GM18507 (cell line): ENCODE measurements at regions not wholly inside any gene's neighbourhood (a gene's known extent, or its start where the extent isn't known, plus 50 kb on each side); places are given as distances from the start of the nearest gene placed in this dataset.
"Not testable (repeated sequence)": the region's sequence is repeated elsewhere in the genome, so short reads cannot be mapped to it uniquely, and the experiment has no call there.

Experiments used
- DNase-seq: peaks from one replicate; pipeline ENCODE4 v3.0.0; 2011; ENCODE audit warnings: low read depth; ENCODE audit not compliant: insufficient read length; ENCODE audit errors: extremely low spot score
- FAIRE-seq: peaks from 2 replicates; lab custom pipeline; 2011; peaks lifted over from hg19 to GRCh38; lab: Jason Lieb, UNC

GRCh38 chr13:111625526-111626315 lies 305.3 kb downstream of the TEX29 start:
- no peak for FAIRE-seq
- no peak for DNase-seq

DNA sequence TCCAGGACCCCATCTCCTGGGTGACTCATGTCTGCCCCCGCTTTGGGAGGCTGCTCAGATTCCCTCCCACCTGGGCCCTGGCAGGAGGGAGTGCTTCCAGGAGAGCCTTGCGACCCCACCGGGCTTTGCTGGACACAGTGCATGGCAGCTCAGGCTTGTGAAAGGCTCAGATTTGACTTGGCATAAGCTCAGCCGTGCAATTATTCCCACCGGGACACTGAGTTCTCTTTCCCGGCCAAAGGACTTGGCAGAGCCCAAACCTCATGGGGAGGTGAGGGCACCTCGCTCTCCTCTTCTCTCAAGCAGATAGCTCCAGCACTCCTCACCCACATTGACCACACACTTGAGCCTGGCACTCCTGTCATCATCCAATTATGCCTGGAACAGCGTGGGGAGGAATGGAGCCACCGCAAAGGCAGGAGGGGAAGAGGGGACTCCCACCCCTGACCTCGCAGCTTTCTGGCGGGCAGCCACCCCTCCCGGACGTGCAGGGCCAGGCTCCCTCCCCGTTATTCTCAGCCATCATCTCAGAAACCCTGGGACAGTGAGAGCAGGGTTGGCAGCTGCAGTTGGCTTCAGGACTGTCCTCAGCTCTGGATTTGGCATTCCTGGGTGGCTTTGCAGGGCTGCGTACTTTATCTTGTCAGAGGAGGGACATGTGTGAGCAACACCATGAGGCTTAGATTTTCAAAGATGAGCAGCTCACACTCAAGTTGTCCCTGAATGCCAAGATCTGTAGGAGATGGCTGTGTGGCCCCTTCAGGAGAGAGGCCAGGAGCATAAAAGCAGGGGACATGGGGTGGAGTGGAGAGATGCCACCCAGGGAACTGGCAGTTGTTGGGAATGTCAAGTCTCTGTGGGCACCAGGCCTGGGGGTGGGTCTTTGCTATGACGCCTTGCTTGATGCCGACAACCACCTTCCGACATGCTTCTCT lies 306.2 kb downstream of the TEX29 start:
- FAIRE-seq = no peak

GRCh38 chr13:111627596-111627995 lies 307.2 kb downstream of the TEX29 start:
- no peak for DNase-seq
- FAIRE-seq = no peak

More for the DNA sequence above, 306.2 kb downstream of the TEX29 start:
- DNase-seq = no peak

- FAIRE-seq = no peak
- DNase-seq = no peak
Observed at GRCh38 chr13:111629016-111629415, 308.6 kb downstream of the TEX29 start.

DNA sequence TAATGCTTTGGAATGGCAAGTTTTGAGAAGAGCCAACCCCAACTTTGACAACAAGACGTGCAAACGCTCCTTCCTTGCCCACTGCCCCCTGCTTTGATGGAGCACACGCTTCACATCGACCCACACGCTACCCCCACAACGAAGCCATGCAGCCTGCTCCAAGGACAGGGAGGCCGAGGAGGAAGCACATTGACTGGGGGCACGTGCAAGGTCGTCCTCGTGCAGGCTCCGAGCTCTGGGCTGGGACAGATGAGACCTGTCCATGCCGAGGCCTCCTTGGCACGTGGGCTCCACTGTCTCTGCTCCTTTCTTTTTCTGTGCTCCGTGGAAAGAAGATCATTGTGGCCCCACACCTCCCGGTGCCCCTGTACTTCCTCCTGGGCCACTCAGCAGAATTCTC lies 309.0 kb downstream of the TEX29 start:
- FAIRE-seq (no peak), DNase-seq (no peak)

- DNase-seq = no peak
- no peak for FAIRE-seq
Observed at GRCh38 chr13:111629926-111630325, 309.5 kb downstream of the TEX29 start.

DNA sequence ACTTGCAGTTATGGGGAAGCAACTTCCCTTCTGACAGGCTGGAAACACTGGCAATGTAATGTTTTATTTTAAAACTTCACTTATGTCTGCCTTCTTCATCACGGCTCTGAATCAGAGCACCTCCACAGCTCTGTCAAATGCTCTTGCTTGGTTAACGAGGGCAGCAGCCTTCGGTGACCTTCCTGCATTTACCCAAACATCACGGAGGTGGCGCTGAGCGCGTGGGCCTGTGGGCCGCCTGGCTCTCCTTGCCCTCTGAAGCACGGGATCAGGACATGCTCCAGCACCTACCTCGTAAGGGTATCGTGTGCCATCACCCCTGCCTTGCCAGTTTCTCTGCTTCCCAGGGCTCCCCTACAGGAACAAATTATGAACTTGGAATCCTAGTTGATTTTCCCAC lies 310.0 kb downstream of the TEX29 start:
- DNase-seq (no peak), FAIRE-seq (no peak)

- DNase-seq = not testable (repeated sequence)
Observed at GRCh38 chr13:111631271-111631670, 310.8 kb downstream of the TEX29 start.

GRCh38 chr13:111632906-111633305 lies 312.5 kb downstream of the TEX29 start:
- DNase-seq (no peak), FAIRE-seq (no peak)

More at GRCh38 chr13:111631271-111631670, 310.8 kb downstream of the TEX29 start:
- FAIRE-seq = not testable (repeated sequence)

- FAIRE-seq = no peak
- DNase-seq = no peak
Observed at GRCh38 chr13:111633401-111633800, 313.0 kb downstream of the TEX29 start.

GRCh38 chr13:111634410-111634809 lies 314.0 kb downstream of the TEX29 start:
- FAIRE-seq (no peak), DNase-seq (no peak)

DNA sequence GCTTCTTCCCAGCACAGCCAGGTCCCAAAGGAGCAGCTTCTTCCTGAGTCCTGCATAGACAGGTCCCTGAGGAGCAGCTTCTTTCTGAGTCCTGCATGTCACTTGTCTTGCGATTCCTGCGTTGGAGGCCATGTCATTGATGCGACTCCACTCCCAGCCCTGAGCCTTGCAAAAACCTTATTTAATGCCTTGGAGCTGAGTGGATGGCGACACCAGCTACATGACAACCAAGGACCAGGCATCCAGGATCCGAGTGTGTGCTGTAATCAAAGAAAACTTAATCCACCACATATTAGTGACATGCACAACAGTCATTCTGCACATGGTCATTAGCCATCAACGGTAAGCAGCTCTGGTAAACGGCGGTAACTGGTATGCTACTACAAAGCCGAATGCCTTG lies 315.8 kb downstream of the TEX29 start:
- FAIRE-seq (no peak), DNase-seq (no peak)

DNA sequence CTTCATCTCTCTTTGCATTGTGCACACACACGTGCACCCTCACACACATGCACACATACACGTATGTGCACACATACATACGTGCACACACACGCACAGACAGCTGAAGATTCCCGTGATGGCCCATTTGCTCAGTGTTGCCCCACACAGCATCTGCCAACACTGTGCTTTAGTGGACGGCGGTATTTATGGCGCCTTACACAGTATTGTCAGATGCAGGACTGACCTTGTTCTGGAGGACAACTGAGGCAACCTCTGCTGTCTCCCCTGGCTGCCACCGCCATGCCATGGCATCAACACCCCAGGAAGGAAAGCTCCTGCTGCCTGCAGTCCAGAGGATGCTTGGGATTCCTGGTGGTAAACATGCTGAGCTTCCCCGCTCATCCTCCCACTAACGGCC lies 316.4 kb downstream of the TEX29 start:
- DNase-seq = no peak
- no peak for FAIRE-seq

DNA sequence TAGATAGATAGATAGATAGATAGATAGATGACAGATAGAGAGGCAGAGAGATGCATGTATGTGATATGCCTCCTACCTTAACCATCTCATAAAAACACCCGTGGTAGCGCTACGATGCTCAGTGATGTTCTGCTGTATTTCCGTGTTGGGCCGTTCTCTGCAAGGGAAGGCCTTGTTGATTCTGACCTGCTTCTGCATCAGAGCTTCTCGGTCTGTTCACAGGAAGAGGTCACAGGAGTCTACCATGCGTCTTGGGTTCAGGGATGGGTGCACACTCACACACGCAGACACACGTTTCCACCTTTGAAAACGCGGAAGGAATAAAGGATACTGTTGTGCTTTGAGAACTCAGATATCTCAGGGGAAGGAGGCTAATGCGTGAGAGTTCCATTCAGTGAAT lies 316.9 kb downstream of the TEX29 start:
- no peak for DNase-seq
- no peak for FAIRE-seq

DNA sequence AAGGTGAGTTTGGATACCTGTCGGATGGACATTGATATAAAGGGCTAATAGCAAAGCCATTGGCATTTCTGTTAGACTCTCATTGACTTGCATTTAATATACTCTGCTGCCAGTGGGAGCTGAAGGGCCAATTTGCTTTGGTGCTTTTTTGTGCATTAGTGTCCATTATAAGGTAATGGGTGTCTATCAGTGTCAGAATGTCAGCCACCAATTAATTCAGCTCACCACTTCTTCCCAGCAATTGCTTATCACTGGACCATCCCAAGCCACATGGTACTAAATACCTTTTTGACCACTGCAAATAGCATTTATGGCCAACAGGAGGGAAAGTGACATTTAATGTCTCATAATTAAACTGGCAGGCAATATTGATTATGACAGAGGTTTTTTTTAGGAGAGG lies 317.8 kb downstream of the TEX29 start:
- DNase-seq (no peak), FAIRE-seq (no peak)

DNA sequence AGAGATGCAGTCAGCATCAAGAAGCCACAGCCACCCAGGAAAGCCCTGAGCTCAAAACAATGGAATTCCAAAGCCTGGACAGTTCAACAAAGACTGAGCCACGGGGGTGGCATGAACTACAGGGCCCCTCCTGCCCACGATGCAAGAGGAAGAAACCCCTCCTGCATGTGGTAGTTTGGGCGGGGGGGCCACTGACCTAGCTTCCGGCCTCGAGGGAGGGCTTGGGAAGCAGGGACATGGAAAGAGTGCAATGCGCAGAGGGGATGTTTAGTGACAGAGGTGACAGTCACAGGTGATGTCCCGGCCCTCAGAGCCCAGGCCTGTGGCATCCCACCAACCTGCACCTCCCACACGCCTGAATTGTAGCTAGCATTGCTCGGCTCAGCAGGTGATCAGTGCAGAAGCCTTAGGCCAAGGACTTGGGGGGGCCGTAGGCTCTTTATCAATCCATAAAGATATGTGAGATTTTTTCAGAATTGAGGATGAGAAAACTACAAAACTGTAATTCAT lies 318.8 kb downstream of the TEX29 start:
- FAIRE-seq (no peak), DNase-seq (no peak)

GRCh38 chr13:111640006-111640405 lies 319.6 kb downstream of the TEX29 start:
- no peak for FAIRE-seq
- no peak for DNase-seq

GRCh38 chr13:111640476-111640875 lies 320.0 kb downstream of the TEX29 start:
- FAIRE-seq (no peak), DNase-seq (no peak)

DNA sequence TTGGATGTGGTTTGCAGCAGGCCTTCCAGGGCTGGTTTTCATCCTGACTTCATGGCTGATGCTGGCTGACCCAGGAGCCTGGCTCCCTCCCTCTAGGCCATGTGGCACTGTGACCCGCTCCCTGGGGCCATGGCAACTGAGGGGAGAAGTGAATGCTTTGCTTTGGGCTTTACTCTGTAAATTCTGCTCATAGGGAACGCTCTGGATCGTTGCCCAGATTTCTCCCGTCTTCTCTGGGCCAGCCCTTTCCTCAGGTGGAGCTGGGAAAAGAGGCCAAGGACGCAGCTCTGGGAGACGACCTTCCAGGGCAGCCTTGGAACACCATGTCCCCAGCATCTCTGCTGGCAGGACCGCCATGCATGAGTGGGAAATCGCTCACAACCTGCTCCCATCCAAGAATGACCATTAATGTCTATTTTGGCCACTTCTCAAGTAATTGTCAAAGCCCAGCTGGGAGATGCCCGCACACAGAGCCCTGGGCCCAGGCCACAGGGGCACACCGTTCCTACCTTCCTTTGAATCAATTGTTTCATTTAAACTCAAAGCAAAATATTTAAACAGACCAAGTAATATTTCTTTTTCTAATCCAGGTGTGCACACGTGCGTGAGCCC lies 321.8 kb downstream of the TEX29 start:
- no peak for FAIRE-seq
- no peak for DNase-seq

DNA sequence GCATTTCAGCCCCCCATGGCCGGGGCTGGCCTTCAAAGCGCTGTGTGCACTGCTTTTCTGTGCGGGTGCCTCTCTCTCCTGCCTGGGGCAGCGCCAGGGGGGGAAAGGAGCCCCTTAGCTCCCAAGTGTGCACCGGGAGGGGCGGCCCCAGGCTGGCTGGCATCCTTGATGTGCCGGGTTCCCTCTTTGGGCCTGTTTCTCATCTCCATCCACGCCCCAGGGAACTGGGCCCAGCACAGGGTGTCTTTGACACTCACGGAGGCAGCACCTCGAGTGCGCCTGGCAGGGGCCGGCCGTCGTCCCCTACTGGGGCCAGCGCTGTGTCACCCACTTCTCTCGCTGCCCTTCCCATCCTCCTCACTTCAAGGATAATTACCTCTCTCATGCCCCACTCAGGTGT lies 324.3 kb downstream of the TEX29 start:
- FAIRE-seq (no peak), DNase-seq (no peak)
